ENCODE measurements at regions not wholly inside any gene's neighbourhood (a gene's known extent, or its start where the extent isn't known, plus 50 kb on each side); places are given as distances from the start of the nearest gene placed in this dataset.

GRCh38 chr4:151962138-151962823 lies 201.5 kb upstream of the GATB start:
- ATAC-seq (replicated peaks in 1 of 2): no peak
- DNase-seq: no peak
- Mint-ChIP-seq H3K9me3 (no peaks in the 10 kb centered on the region), H3K27me3 (ENCODE audit: low read depth) (no peaks in the 10 kb centered on the region), H3K36me3 (ENCODE audit: insufficient read depth in 2 of 2) (no peaks in the 10 kb centered on the region), H3K4me1 (ENCODE audit: low read depth) (no peaks in the 10 kb centered on the region), H3K27ac (no peak overlapping the region), H3K4me3 (no peak overlapping the region)

- Mint-ChIP-seq H3K36me3 (ENCODE audit: insufficient read depth in 2 of 2) (no peaks in the 10 kb centered on the region), H3K9me3 (no peaks in the 10 kb centered on the region), H3K27ac (no peak overlapping the region), H3K27me3 (ENCODE audit: low read depth) (no peaks in the 10 kb centered on the region), H3K4me3 (no peak overlapping the region), H3K4me1 (ENCODE audit: low read depth) (no peaks in the 10 kb centered on the region)
- ATAC-seq (replicated peaks in 1 of 2) (no peak), DNase-seq (no peak)
Observed at GRCh38 chr4:151961456-151961855, 200.6 kb upstream of the GATB start.

GRCh38 chr4:151960449-151961230 lies 199.8 kb upstream of the GATB start:
- Mint-ChIP-seq H3K36me3 (ENCODE audit: insufficient read depth in 2 of 2) (no peaks in the 10 kb centered on the region), H3K27ac (no peak overlapping the region), H3K27me3 (ENCODE audit: low read depth) (no peaks in the 10 kb centered on the region), H3K4me3 (no peak overlapping the region), H3K4me1 (ENCODE audit: low read depth) (no peaks in the 10 kb centered on the region), H3K9me3 (no peaks in the 10 kb centered on the region)
- DNase-seq (no peak), ATAC-seq (replicated peaks in 1 of 2) (no peak)

GRCh38 chr4:151957153-151957552 lies 196.3 kb upstream of the GATB start:
- H3K27me3 Mint-ChIP-seq (ENCODE audit: low read depth): no peaks in the 10 kb centered on the region
- H3K9me3 Mint-ChIP-seq: no peaks in the 10 kb centered on the region
- no peak overlapping the region for H3K27ac Mint-ChIP-seq
- no peaks in the 10 kb centered on the region for H3K36me3 Mint-ChIP-seq (ENCODE audit: insufficient read depth in 2 of 2)
- DNase-seq (no peak), ATAC-seq (replicated peaks in 1 of 2) (no peak)
- H3K4me1 Mint-ChIP-seq (ENCODE audit: low read depth): no peaks in the 10 kb centered on the region
- no peak overlapping the region for H3K4me3 Mint-ChIP-seq

- no peaks in the 10 kb centered on the region for H3K27me3 Mint-ChIP-seq (ENCODE audit: low read depth)
- no peak overlapping the region for H3K27ac Mint-ChIP-seq
- DNase-seq: no peak
- ATAC-seq (replicated peaks in 1 of 2): no peak
- no peaks in the 10 kb centered on the region for H3K9me3 Mint-ChIP-seq
- H3K4me3 Mint-ChIP-seq: no peak overlapping the region
- no peaks in the 10 kb centered on the region for H3K36me3 Mint-ChIP-seq (ENCODE audit: insufficient read depth in 2 of 2)
- no peaks in the 10 kb centered on the region for H3K4me1 Mint-ChIP-seq (ENCODE audit: low read depth)
Observed at GRCh38 chr4:151955721-151956380, 195.0 kb upstream of the GATB start.

- H3K27ac Mint-ChIP-seq: no peak overlapping the region
- no peak for ATAC-seq (replicated peaks in 1 of 2)
- H3K4me1 Mint-ChIP-seq (ENCODE audit: low read depth): no peaks in the 10 kb centered on the region
- H3K27me3 Mint-ChIP-seq (ENCODE audit: low read depth): no peaks in the 10 kb centered on the region
- no peaks in the 10 kb centered on the region for H3K36me3 Mint-ChIP-seq (ENCODE audit: insufficient read depth in 2 of 2)
- H3K4me3 Mint-ChIP-seq: no peak overlapping the region
- H3K9me3 Mint-ChIP-seq: peaks cover 0 to 4% of the 10 kb centered on the region in 2 donors
- DNase-seq: no peak
Observed at GRCh38 chr4:151953795-151954372, 193.1 kb upstream of the GATB start.

GRCh38 chr4:151953312-151953711 lies 192.5 kb upstream of the GATB start:
- Mint-ChIP-seq H3K36me3 (ENCODE audit: insufficient read depth in 2 of 2) (no peaks in the 10 kb centered on the region), H3K27ac (no peak overlapping the region), H3K9me3 (peaks cover 0 to 4% of the 10 kb centered on the region in 2 donors), H3K4me3 (no peak overlapping the region), H3K4me1 (ENCODE audit: low read depth) (no peaks in the 10 kb centered on the region), H3K27me3 (ENCODE audit: low read depth) (no peaks in the 10 kb centered on the region)
- DNase-seq: no peak
- no peak for ATAC-seq (replicated peaks in 1 of 2)

- Mint-ChIP-seq H3K4me3 (no peak overlapping the region), H3K36me3 (ENCODE audit: insufficient read depth in 2 of 2) (peaks cover 2% of the 10 kb centered on the region in 2 donors), H3K9me3 (peaks cover 3 to 7% of the 10 kb centered on the region in 2 donors), H3K27me3 (ENCODE audit: low read depth) (no peaks in the 10 kb centered on the region), H3K27ac (no peak overlapping the region), H3K4me1 (ENCODE audit: low read depth) (no peaks in the 10 kb centered on the region)
- ATAC-seq (replicated peaks in 1 of 2) (no peak), DNase-seq (no peak)
Observed at GRCh38 chr4:151952711-151953254, 192.0 kb upstream of the GATB start.

- no peak overlapping the region for H3K27ac Mint-ChIP-seq
- ATAC-seq (replicated peaks in 1 of 2) (no peak), DNase-seq (no peak)
- H3K27me3 Mint-ChIP-seq (ENCODE audit: low read depth): no peaks in the 10 kb centered on the region
- no peak overlapping the region for H3K4me3 Mint-ChIP-seq
- H3K4me1 Mint-ChIP-seq (ENCODE audit: low read depth): no peaks in the 10 kb centered on the region
- H3K9me3 Mint-ChIP-seq: peaks cover 6 to 9% of the 10 kb centered on the region in 2 donors
- peaks cover 4 to 6% of the 10 kb centered on the region in 2 donors for H3K36me3 Mint-ChIP-seq (ENCODE audit: insufficient read depth in 2 of 2)
Observed at GRCh38 chr4:151952137-151952536, 191.3 kb upstream of the GATB start.

GRCh38 chr4:151951671-151952050 lies 190.9 kb upstream of the GATB start:
- Mint-ChIP-seq H3K4me3 (no peak overlapping the region), H3K27ac (no peak overlapping the region)

GRCh38 chr4:151950993-151951670 lies 190.3 kb upstream of the GATB start:
- Mint-ChIP-seq H3K4me3 (no peak overlapping the region), H3K4me1 (ENCODE audit: low read depth) (no peaks in the 10 kb centered on the region), H3K27ac (no peak overlapping the region), H3K36me3 (ENCODE audit: insufficient read depth in 2 of 2) (peaks cover 12 to 13% of the 10 kb centered on the region in 2 donors), H3K9me3 (peaks cover 9 to 10% of the 10 kb centered on the region in 2 donors), H3K27me3 (ENCODE audit: low read depth) (no peaks in the 10 kb centered on the region)
- ATAC-seq (replicated peaks in 1 of 2) (no peak), DNase-seq (no peak)

More at GRCh38 chr4:151951671-151952050, 190.9 kb upstream of the GATB start:
- no peaks in the 10 kb centered on the region for H3K27me3 Mint-ChIP-seq (ENCODE audit: low read depth)
- H3K9me3 Mint-ChIP-seq: peaks cover 6 to 9% of the 10 kb centered on the region in 2 donors
- ATAC-seq (replicated peaks in 1 of 2) (no peak), DNase-seq (no peak)
- peaks cover 8 to 9% of the 10 kb centered on the region in 2 donors for H3K36me3 Mint-ChIP-seq (ENCODE audit: insufficient read depth in 2 of 2)
- no peaks in the 10 kb centered on the region for H3K4me1 Mint-ChIP-seq (ENCODE audit: low read depth)

GRCh38 chr4:151948351-151949016 lies 187.7 kb upstream of the GATB start:
- Mint-ChIP-seq H3K36me3 (ENCODE audit: insufficient read depth in 2 of 2) (peaks cover 14 to 15% of the 10 kb centered on the region in 2 donors), H3K9me3 (peaks cover 14% of the 10 kb centered on the region in 2 donors), H3K27ac (no peak overlapping the region), H3K4me1 (ENCODE audit: low read depth) (no peaks in the 10 kb centered on the region), H3K4me3 (no peak overlapping the region), H3K27me3 (ENCODE audit: low read depth) (no peaks in the 10 kb centered on the region)
- no peak for ATAC-seq (replicated peaks in 1 of 2)
- no peak for DNase-seq
